ENCODE measurements at regions not wholly inside any gene's neighbourhood (a gene's known extent, or its start where the extent isn't known, plus 50 kb on each side); places are given as distances from the start of the nearest gene placed in this dataset.

- DNase-seq (ENCODE audit: low spot score) (no peak), ATAC-seq (ENCODE audit: insufficient number of reproducible peaks, low FRiP score, low read depth) (no peak)
- Histone ChIP-seq H3K27me3 (replicated peaks; ENCODE audit: insufficient read depth) (no peaks in the 10 kb centered on the region), H3K36me3 (no peaks in the 10 kb centered on the region), H3K27ac (no peak overlapping the region), H3K4me3 (no peak overlapping the region), H3K4me1 (ENCODE audit: control insufficient read depth in 1 of 2, low read depth in 2 of 2) (no peaks in the 10 kb centered on the region), H3K9me3 (no peaks in the 10 kb centered on the region)
- TF ChIP-seq, protein P1, sequence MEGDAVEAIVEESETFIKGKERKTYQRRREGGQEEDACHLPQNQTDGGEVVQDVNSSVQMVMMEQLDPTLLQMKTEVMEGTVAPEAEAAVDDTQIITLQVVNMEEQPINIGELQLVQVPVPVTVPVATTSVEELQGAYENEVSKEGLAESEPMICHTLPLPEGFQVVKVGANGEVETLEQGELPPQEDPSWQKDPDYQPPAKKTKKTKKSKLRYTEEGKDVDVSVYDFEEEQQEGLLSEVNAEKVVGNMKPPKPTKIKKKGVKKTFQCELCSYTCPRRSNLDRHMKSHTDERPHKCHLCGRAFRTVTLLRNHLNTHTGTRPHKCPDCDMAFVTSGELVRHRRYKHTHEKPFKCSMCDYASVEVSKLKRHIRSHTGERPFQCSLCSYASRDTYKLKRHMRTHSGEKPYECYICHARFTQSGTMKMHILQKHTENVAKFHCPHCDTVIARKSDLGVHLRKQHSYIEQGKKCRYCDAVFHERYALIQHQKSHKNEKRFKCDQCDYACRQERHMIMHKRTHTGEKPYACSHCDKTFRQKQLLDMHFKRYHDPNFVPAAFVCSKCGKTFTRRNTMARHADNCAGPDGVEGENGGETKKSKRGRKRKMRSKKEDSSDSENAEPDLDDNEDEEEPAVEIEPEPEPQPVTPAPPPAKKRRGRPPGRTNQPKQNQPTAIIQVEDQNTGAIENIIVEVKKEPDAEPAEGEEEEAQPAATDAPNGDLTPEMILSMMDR (IDR thresholded peaks at IDR 0.05): no peak
Measured at GRCh38 chr2:185174353-185174752, 564.3 kb upstream of the FSIP2 start.

GRCh38 chr2:185179743-185180142 is 558.9 kb upstream of the FSIP2 start:
- Histone ChIP-seq H3K4me3 (no peak overlapping the region), H3K4me1 (ENCODE audit: control insufficient read depth in 1 of 2, low read depth in 2 of 2) (no peaks in the 10 kb centered on the region), H3K27me3 (replicated peaks; ENCODE audit: insufficient read depth) (no peaks in the 10 kb centered on the region), H3K9me3 (no peaks in the 10 kb centered on the region), H3K27ac (no peak overlapping the region), H3K36me3 (no peaks in the 10 kb centered on the region)
- ATAC-seq (ENCODE audit: insufficient number of reproducible peaks, low FRiP score, low read depth) (no peak), DNase-seq (ENCODE audit: low spot score) (no peak)
- TF ChIP-seq, protein P1 (IDR thresholded peaks at IDR 0.05): no peak

DNA sequence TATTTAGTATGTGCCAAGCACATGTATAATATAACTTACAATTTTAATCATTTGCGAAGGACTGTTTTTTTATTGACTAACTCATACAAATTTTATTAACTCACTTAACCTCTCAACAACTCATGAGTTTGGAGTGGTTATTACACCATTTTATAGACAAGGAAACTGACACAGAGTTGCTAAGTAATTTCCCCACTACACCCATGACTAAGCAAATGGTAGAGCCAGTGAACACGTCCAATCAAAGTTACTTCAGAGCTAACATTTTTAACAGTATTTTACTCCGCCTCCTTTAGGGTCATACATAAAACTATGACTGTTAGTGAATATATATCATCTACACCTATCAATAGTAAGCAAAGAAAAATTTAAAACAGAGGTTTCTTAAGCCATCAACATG is 556.7 kb upstream of the FSIP2 start:
- TF ChIP-seq, protein P1 (IDR thresholded peaks at IDR 0.05): no peak
- no peak overlapping the region for H3K4me3 ChIP-seq
- H3K27me3 ChIP-seq (replicated peaks; ENCODE audit: insufficient read depth): no peaks in the 10 kb centered on the region
- H3K9me3 ChIP-seq: no peaks in the 10 kb centered on the region
- ATAC-seq (ENCODE audit: insufficient number of reproducible peaks, low FRiP score, low read depth): no peak
- no peak overlapping the region for H3K27ac ChIP-seq
- no peak for DNase-seq (ENCODE audit: low spot score)
- H3K36me3 ChIP-seq: no peaks in the 10 kb centered on the region
- no peaks in the 10 kb centered on the region for H3K4me1 ChIP-seq (ENCODE audit: control insufficient read depth in 1 of 2, low read depth in 2 of 2)

GRCh38 chr2:185185044-185185443 is 553.6 kb upstream of the FSIP2 start:
- H3K36me3 ChIP-seq: no peaks in the 10 kb centered on the region
- H3K27me3 ChIP-seq (replicated peaks; ENCODE audit: insufficient read depth): no peaks in the 10 kb centered on the region
- DNase-seq (ENCODE audit: low spot score): no peak
- H3K9me3 ChIP-seq: no peaks in the 10 kb centered on the region
- no peak for ATAC-seq (ENCODE audit: insufficient number of reproducible peaks, low FRiP score, low read depth)
- H3K4me3 ChIP-seq: no peak overlapping the region
- H3K4me1 ChIP-seq (ENCODE audit: control insufficient read depth in 1 of 2, low read depth in 2 of 2): no peaks in the 10 kb centered on the region
- no peak overlapping the region for H3K27ac ChIP-seq
- TF ChIP-seq, protein P1 (IDR thresholded peaks at IDR 0.05): no peak

GRCh38 chr2:185187421-185187820 is 551.2 kb upstream of the FSIP2 start:
- Histone ChIP-seq H3K27ac (no peak overlapping the region), H3K4me1 (ENCODE audit: control insufficient read depth in 1 of 2, low read depth in 2 of 2) (no peaks in the 10 kb centered on the region), H3K27me3 (replicated peaks; ENCODE audit: insufficient read depth) (no peaks in the 10 kb centered on the region), H3K36me3 (no peaks in the 10 kb centered on the region), H3K4me3 (no peak overlapping the region), H3K9me3 (no peaks in the 10 kb centered on the region)
- TF ChIP-seq, protein P1 (IDR thresholded peaks at IDR 0.05): no peak
- DNase-seq (ENCODE audit: low spot score) (no peak), ATAC-seq (ENCODE audit: insufficient number of reproducible peaks, low FRiP score, low read depth) (no peak)
